ENCODE measurements at regions not wholly inside any gene's neighbourhood (a gene's known extent, or its start where the extent isn't known, plus 50 kb on each side); places are given as distances from the start of the nearest gene placed in this dataset.

GRCh38 chr6:50927800-50928199 lies 109.1 kb downstream of the TFAP2B start:
- POLR2A ChIA-PET, result no interaction called here
- H3K9me3 Mint-ChIP-seq, result peaks cover 1% of the 10 kb centered on the region
- intact Hi-C loops (cut with micrococcal nuclease), result no loop called here
- CTCF ChIA-PET, result no interaction called here
- no peak for DNase-seq
- H3K27ac Mint-ChIP-seq, result no peak overlapping the region
- no peaks in the 10 kb centered on the region for H3K27me3 Mint-ChIP-seq
- no peak for ATAC-seq (ENCODE audit: low read depth)
- TF ChIP-seq, protein P1, sequence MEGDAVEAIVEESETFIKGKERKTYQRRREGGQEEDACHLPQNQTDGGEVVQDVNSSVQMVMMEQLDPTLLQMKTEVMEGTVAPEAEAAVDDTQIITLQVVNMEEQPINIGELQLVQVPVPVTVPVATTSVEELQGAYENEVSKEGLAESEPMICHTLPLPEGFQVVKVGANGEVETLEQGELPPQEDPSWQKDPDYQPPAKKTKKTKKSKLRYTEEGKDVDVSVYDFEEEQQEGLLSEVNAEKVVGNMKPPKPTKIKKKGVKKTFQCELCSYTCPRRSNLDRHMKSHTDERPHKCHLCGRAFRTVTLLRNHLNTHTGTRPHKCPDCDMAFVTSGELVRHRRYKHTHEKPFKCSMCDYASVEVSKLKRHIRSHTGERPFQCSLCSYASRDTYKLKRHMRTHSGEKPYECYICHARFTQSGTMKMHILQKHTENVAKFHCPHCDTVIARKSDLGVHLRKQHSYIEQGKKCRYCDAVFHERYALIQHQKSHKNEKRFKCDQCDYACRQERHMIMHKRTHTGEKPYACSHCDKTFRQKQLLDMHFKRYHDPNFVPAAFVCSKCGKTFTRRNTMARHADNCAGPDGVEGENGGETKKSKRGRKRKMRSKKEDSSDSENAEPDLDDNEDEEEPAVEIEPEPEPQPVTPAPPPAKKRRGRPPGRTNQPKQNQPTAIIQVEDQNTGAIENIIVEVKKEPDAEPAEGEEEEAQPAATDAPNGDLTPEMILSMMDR (IDR thresholded peaks at IDR 0.05), result no peak
- no peaks in the 10 kb centered on the region for H3K4me1 Mint-ChIP-seq
- no peak overlapping the region for H3K4me3 Mint-ChIP-seq
- H3K36me3 Mint-ChIP-seq (ENCODE audit: low read depth), result no peaks in the 10 kb centered on the region

DNA sequence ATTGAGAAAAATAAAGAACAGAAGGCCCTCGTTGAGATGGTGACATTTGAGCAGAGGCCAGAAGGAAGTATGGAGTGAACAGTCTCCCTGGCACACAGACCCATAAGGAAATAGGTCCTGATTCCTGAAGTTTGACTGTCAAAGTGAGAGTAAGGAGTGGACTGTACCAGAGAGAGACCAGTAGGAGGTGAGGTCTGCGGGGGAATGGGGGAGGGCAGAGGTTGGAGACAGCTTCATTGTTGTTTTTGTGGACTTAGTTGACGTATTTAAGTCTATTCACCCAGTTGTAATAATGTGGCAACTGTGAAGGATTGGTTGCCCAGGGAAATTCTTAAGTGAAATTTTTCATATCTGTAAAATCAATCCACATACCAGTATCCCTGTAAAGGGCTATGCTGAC lies 110.7 kb downstream of the TFAP2B start:
- ChIA-PET POLR2A (no interaction called here), CTCF (no interaction called here)
- TF ChIP-seq, protein P1 (IDR thresholded peaks at IDR 0.05), result no peak
- Mint-ChIP-seq H3K36me3 (ENCODE audit: low read depth) (no peaks in the 10 kb centered on the region), H3K27ac (no peak overlapping the region), H3K4me3 (no peak overlapping the region), H3K9me3 (no peaks in the 10 kb centered on the region), H3K27me3 (no peaks in the 10 kb centered on the region), H3K4me1 (no peaks in the 10 kb centered on the region)
- intact Hi-C loops (cut with micrococcal nuclease), result no loop called here
- DNase-seq (no peak), ATAC-seq (ENCODE audit: low read depth) (no peak)

- no peak for DNase-seq
- Mint-ChIP-seq H3K36me3 (ENCODE audit: low read depth) (no peaks in the 10 kb centered on the region), H3K27ac (no peak overlapping the region), H3K4me1 (no peaks in the 10 kb centered on the region), H3K4me3 (no peak overlapping the region), H3K9me3 (no peaks in the 10 kb centered on the region), H3K27me3 (no peaks in the 10 kb centered on the region)
- TF ChIP-seq, protein P1 (IDR thresholded peaks at IDR 0.05), result no peak
- intact Hi-C loops (cut with micrococcal nuclease), result no loop called here
- ChIA-PET POLR2A (no interaction called here), CTCF (no interaction called here)
- no peak for ATAC-seq (ENCODE audit: low read depth)
Measured at GRCh38 chr6:50935442-50935841, 116.8 kb downstream of the TFAP2B start.

GRCh38 chr6:50936277-50936681 lies 117.6 kb downstream of the TFAP2B start:
- no peak overlapping the region for H3K27ac Mint-ChIP-seq
- ATAC-seq (ENCODE audit: low read depth), result no peak

DNA sequence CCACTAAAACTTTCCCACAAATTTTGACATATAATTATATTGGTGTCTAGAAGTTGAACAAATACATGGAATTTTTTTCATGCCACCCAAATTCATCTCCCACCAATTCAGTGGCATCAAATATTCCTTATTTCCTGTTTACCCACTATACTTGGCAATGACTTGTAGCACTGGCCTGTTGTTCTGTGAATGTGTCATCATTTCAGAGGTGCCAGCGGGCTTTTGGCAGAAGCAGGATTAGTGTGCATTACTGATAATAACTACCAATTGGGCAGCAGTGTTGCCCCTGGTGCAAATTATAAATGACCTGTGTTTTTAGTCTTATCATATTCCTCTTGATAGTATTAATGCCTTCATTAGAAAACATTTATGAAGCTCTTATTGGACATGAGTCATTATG lies 121.3 kb downstream of the TFAP2B start:
- intact Hi-C loops (cut with micrococcal nuclease), result no loop called here
- Mint-ChIP-seq H3K27ac (no peak overlapping the region), H3K4me3 (no peak overlapping the region), H3K36me3 (ENCODE audit: low read depth) (no peaks in the 10 kb centered on the region), H3K9me3 (no peaks in the 10 kb centered on the region), H3K27me3 (no peaks in the 10 kb centered on the region), H3K4me1 (no peaks in the 10 kb centered on the region)
- DNase-seq (no peak), ATAC-seq (ENCODE audit: low read depth) (no peak)
- ChIA-PET POLR2A (no interaction called here), CTCF (no interaction called here)
- TF ChIP-seq, protein P1 (IDR thresholded peaks at IDR 0.05), result no peak

More at GRCh38 chr6:50936277-50936681, 117.6 kb downstream of the TFAP2B start:
- Mint-ChIP-seq H3K9me3 (no peaks in the 10 kb centered on the region), H3K4me3 (no peak overlapping the region), H3K4me1 (no peaks in the 10 kb centered on the region), H3K36me3 (ENCODE audit: low read depth) (no peaks in the 10 kb centered on the region), H3K27me3 (no peaks in the 10 kb centered on the region)
- CTCF ChIA-PET, result no interaction called here
- no peak for DNase-seq
- TF ChIP-seq, protein P1 (IDR thresholded peaks at IDR 0.05), result no peak
- POLR2A ChIA-PET, result no interaction called here
- intact Hi-C loops (cut with micrococcal nuclease), result no loop called here
